ENCODE measurements at regions not wholly inside any gene's neighbourhood (a gene's known extent, or its start where the extent isn't known, plus 50 kb on each side); places are given as distances from the start of the nearest gene placed in this dataset.

DNA sequence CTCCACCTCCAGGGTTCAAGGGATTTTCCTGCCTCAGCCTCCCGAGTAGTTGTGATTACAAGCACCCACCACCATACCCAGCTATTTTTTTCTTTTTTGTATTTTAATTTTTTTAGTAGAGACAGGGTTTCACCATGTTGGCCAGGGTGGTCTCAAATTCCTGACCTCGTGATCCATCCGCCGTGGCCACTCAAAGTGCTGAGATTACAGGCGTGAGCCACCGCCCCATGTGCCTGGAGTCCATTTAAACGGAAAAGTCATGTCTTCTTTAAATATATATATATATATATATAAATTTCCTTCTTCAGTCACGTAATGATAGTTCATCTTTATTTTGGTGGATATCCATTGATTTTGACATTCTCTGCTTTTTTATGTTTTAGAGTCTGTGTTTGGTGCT is 264.0 kb upstream of the PITX2 start:
- DNase-seq (ENCODE audit: low read depth) = no peak

DNA sequence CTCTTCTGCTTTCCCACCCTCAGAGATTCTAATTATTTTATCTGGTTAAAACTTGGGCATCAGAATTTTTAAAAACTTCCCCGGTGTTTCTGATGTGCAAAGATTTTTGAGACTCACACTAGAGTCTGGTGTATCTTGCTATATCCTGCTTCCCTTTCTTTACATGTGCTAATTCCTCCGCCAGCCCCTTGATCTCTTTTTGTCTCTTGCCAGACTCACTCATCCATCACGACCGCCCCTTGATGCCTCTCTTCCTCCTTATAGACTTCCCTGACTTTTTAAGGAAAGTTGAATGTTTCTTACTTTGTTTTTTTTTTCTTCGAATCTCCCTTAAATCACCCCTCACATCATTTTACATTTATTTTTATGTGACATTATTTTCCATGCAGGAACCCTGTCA is 274.9 kb upstream of the PITX2 start:
- no peak for DNase-seq (ENCODE audit: low read depth)

DNA sequence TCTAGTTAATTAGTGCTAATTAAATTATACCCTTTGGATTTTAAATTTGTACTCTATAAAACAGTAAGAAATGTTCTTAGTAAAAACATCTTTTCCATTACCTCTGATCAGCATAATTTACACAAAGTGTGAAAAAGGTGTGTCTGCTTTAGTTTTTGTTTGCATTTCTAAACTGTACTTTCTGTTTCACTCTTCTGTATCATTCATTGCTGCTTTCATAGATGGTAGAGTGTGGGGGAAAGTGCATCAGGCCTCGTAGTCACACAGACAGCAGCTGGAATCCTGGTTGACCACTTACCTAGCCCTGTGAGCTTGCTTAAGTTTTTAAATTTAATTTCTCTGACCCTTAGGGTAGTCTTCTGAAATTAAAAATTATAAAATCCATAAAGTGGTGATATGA is 275.4 kb upstream of the PITX2 start:
- DNase-seq (ENCODE audit: low read depth) = no peak

DNA sequence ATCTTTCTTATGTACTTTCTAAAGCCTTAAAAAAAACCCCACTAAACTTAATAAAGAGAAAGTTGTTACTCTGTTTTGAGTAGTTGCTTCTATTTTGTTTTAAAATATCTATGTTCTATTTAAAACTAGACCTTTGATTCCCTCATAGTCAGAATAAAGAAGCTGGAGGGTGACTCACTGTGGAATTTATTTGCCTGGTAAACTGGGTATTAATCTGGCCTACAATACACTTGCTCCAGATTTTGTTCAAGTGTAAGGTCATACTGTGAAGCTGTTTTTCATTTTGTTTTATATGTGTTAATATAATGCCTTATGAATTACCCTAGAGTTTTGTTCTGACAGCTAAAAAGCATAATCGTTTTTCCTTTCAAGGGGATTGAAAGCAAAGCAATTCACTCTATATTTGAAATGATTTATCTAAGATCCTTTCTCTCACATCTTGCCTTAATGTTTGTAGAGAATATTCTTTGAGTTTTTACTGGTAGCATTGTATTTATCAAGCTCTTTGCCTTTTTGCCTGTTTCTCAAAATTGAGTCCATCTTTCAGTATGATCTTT is 277.4 kb upstream of the PITX2 start:
- DNase-seq (ENCODE audit: low read depth) = peak; percentile 43

DNA sequence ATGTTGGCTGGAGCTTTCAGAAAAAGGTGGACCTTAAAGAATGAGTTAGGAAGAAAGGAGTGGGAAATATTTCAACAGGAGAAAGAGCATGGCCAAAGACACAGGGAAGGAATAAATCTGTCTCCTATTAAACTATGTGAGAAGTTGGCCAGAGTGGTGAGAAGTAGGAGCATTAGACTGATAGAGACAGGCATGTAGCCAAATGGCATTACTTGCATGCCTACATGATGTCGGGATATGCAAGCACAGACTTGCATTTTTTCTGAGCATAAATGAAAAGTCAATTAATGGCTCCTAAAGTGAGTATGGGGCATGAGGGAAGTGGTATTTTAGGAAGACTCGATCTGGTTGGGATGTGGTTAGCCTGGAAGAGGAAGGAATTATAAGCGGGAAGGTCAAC is 279.6 kb upstream of the PITX2 start:
- no peak for DNase-seq (ENCODE audit: low read depth)

DNA sequence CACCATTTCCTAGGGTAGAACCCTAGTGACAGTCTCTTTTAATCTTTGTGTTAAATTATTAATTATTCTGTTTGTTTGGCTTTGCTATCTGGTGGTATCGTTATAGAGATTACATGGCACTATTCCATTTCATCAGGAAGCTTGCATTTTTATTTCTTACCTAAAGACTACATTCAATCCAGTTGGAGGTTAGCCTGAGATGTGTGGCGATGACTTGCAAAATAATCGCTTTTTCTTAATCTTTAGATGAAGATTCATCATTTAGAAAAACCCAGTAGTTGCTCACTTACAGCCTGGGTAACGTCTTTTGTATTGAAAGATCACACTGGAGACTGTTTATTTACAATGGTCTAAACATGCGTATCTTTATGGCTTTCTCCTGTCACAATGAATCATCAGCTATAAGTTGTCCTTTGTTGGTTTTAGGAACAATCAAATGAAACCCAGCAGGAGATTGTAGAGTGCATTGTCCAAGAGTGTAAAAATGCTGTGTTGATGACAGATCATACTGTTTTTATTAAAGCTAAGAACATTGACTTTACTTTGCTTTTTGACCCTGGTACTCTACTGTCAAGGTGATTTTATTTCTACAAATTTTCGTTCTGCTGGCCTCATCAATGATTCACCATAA is 281.7 kb upstream of the PITX2 start:
- DNase-seq (ENCODE audit: low read depth) = peak; percentile 32

DNA sequence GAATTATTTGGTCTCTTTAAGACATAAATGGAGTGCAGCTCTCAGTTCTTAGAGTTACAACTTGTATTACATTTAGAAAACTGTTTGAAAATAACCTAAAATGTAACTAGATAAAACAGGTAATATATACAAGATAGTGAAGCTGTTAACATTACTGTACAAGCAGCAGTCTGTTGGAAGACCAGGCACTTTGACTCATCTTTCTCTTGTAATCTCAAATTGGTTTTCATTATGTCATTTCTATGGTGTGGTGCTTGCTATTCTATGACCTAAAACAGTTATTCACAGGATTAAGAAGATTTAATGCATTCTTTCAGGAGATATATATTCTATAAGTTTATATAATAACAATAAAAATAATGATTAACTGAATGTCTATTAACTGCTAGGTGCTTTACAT is 282.5 kb upstream of the PITX2 start:
- DNase-seq (ENCODE audit: low read depth) = no peak

DNA sequence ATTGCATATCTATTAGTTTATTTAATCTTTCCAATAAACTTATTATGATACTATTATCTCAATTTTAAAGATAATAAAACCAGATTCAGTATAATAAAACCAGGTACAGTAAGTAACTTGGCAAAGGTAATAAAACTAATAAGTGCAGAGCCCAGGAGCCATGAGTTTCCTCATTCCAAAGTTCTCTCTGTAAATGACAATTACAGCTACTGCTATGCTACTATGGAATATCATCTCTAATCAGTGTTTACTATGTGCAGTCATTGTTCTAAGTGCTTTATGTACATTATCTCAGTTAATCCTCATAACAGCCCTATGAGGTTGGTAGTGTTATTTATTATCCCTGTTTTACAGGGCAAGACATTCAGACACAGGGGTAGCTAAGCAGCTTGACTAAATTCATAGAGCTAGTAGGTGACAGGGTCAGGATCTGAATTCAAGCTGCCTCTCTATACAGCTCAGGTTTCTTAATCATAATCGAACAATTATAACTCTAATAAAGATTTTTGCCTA is 285.0 kb upstream of the PITX2 start:
- no peak for DNase-seq (ENCODE audit: low read depth)

DNA sequence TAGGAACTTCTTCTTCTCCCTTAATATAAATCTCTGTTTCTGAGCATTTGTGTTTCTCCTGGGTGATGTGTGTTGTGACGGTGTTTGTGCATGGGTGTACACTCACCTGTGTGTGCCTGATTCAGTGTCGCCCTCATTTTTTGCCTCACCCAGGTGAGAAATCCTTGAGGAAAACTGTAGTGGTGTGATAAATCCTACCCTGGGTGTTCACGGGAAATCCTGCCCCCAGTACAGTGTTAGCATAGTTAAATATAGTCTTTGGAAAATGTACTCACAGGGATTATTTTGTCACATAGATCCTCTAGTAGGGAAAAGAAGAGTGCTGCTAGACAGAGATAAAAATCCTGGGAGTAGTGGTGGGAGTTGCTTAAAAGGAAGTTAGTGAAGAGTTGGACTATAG is 291.9 kb upstream of the PITX2 start:
- DNase-seq (ENCODE audit: low read depth) = no peak

DNA sequence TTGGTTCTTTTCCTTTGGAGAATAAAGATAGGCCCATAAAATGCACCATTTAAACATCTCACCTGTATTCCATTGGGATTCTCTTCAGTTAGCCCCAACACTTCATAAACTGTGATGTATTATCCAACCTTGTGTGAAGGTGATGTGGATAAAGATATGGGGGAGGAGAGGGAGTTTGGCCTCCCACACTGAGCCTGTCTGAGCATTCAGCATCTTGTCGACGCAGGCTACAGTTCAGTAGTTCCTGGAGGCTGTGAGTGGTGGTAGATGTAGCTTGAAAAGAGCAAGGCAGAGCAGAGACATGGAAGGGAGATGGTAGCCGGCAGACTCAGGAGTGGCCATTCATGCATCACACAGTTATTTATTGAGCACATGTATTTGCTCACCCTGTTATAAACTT is 292.4 kb upstream of the PITX2 start:
- DNase-seq (ENCODE audit: low read depth) = no peak

DNA sequence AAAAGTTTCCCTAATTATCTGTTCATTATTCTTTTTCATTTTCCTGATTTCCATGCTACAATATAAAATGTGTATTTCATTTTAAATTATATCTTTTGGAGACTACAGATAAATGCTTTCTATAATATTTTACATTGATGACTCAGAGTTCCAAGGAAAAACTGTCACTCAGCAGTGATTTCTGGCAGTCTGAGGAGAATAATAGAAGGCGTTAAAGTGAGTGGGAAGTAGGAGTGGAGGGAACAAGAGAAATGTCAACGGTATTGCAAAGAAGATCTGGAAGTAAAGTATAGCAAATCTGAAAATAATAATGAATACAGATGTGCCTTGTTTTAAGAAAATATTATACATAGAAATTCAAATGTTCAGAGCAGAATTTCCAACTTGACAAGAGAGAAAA is 293.6 kb upstream of the PITX2 start:
- DNase-seq (ENCODE audit: low read depth) = no peak

DNA sequence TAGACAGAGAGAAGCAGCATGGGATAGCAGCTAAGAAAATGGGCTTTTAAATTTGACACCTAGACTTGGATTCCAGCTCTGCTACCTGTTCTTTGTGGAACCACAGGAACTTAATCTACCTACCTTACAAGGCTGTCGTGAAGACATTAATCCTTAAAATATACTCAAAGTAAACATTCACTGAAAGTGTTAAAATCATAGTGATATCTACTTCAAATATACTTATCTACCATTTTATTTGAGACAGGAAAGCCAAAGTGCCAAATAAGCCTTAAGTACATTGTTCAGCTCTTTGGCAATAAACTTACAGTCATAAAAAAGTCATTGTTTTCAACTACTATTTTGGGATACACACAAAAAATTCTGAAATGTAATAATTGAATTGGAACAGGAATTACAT is 295.0 kb upstream of the PITX2 start:
- DNase-seq (ENCODE audit: low read depth) = no peak

DNA sequence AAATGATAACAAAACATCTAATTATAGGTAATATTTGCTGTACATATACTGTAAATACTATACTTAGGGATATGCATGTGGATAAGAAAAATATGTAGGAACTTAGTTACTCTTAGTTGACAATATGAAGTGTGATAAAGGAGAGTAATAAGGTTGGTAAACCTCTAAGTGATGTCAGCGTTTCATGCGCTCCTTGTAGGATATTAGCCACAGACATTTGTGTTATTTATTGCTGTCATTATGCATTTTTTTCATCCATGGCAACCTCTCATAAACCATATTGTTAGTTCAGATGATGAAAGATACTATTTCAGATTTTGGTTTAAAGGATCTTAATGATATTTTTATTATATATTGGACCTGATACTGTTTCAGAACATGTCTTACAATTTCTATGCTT is 298.1 kb upstream of the PITX2 start:
- no peak for DNase-seq (ENCODE audit: low read depth)

DNA sequence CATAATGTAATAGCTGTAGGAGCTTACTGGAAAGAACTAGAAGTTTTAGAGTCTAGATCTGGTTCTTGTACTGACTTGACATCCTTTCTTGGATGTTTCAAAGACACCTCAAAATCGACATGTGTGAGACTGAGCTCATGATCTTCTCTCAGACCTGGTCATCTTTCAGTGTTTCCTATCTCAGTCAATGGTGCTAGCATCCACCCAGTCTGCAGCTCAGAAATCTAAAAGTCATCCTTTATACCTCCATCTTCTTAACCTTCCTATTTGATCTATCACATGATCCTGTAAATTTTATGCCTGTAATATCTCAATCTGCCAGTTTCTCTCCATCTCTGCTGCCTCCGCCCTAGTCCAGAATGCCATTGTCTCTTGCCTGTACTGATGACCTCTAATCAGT is 301.9 kb upstream of the PITX2 start:
- DNase-seq (ENCODE audit: low read depth) = no peak

DNA sequence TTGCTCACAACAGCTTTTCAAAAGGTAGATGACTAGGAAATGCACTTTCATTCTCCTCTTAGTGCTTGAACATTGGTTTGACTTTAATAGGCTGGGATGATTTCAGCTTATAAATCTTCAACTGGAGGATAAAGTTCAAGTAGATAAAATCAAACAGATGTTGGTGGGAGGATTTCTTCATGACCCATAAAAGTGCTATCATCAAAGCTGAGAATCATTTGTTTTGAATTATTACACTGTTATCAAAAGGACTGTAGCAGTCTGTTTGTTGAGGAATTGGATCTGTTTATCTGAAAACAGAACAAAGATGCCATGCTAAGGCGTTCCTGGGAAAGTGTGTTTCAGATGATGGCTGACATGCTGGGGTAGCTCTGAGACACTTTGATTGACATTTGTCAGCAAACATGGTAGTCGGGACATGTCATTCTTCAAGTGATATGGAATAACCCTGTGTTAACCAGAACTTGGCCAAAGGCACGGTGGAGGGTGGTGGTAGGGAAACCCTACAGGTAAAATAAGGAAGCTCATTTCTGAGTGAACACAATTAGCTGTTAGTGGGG is 304.0 kb upstream of the PITX2 start:
- peak; percentile 7 for DNase-seq (ENCODE audit: low read depth)

DNA sequence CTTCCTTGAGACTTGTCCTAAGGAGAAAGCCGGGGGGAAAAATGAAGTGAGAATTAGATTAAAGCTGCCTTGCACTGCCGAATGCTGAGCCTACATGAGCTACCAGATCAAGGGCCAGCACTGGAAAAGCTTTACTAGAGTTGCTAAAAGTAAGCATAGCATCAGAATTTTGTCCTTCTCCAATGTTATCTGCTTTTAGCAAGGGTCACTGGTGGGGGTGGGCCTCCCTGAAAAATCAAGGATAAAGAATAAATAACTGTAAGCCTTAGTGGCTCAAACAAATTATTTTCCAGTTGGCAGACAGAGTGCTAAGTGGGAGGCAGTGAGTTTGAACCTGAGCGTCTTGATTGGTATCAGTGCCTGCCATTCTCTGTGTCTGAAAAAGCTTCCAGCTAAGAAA is 310.5 kb upstream of the PITX2 start:
- DNase-seq (ENCODE audit: low read depth) = no peak

DNA sequence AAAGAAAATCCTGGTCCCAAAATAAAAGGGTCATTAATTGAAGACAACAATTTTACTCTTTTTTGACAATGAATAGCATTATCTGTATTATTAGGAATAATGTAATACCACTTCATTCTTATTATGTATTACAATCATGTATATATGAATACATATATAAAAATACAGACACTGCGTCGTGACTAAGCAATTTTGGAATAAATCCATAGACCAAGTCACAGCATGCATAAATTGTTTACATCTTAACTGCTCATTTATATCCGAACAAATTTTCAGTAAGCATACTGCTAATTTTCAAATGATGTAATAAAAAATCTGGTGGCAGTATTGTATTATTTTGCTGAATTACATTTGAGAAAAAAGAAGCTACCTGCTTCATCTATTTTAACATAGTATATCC is 321.6 kb upstream of the PITX2 start:
- DNase-seq (ENCODE audit: low read depth) = no peak

DNA sequence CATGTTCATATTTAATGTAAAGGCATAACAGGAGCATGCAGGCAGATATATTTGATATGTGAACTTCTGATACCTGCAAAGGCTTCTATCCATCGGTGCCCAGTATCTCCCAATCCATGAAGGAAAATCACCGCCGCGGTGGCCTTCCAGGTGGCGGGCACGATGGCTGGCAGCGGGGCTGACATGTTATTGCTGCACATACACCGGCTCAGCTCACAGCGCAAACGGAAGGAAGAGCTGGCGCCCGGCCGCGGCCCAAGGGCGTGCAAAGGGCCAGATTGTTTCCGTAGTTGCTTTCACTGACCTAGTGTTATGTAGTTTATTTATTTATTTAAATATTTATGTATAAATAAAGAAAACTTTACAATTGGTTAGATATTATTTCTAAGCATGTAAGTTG is 322.7 kb upstream of the PITX2 start:
- no peak for DNase-seq (ENCODE audit: low read depth)

DNA sequence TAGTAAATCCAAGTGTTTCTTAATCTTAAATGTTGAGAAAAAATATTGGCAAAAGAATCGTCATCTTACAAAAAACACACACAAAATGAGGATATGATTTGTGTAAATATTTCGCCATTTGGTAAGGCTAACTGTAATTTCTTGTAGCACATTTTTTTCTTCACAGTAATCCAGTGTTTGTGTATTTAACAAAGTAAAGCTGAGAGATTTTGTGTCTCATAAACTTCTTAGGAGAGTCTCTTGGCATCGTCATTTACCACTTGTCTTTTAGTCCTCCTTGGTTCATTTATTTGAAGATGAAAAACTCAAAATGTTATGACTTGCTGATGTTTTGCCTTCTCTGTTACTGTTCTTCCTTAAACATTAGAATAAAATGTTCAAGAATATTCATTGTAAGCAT is 326.7 kb upstream of the PITX2 start:
- no peak for DNase-seq (ENCODE audit: low read depth)

DNA sequence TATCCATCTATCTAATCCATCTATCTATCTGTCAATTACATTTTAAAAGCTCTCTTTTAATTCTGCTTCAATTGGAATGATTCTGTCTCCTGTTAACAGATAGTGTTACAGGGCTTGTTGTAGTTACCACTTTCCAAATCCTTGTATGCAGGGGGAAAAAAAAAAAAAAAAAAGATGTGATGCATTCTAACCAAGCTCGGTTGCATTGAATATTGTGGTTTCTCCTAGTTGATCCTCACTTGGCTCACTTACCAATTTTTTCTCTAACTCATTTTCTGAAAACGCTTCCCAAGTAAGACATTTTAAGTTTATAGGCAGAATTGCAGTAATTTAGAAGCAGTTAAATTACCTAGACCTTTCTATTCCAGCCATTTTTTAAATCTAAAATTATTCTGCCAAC is 327.9 kb upstream of the PITX2 start:
- DNase-seq (ENCODE audit: low read depth) = no peak

DNA sequence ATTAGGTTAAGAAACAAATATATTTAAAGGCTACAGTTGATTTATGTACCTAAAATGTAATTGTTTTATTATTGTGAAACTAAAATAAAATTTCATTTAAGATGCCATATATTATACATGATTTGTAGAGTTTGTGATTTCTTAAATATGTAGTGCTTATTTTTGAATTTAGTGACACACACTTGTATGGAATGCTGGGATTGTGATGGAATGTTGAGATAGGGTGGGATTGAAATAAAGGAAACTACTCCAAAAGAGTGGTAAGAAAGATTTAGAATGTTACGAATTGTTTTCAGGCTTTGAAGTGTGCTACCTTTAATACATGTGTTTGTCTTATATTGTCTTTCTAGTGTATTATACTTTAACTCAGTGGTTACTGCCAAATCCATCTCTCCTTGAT is 330.3 kb upstream of the PITX2 start:
- DNase-seq (ENCODE audit: low read depth) = peak; percentile 3

DNA sequence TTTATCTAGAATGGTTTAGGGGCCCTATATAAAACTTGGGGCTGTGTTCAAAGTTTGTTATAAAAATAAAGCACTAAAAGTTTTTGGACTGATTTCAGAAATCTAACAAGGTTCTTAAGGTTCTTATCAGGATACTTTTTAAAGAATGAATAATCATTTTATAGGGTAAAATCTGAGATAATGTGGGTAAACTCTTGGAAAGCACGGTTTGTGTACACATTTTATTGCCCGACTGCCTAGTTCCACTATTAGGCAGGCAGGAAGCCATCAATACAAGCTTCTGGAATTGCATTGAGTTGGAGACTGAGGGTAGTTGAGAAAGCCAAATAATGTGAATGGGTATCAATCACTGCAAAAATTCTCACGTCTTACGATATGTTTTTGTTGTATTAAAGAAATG is 331.0 kb upstream of the PITX2 start:
- DNase-seq (ENCODE audit: low read depth) = peak; percentile 6

DNA sequence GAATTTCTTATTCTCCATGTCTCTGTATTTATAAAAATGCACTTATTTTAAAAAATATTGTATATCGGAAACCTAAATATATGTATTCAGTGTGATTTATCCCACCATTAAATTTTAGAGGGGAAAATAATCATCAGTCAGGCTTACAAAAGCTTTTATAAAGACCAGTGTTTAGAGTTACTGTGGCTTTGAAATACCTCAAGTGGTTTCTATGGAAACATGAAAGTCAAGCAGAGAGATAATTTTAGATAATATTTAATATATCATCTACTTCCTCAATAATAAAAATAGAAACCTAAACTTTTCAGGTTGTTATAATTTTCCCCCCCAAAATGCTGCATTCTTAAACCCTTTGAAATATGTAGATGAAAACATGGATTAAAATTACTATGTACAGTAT is 332.9 kb upstream of the PITX2 start:
- no peak for DNase-seq (ENCODE audit: low read depth)

All from M059J (cell line).